Esophagus squamous epithelium (tissue), 5 donors: ENCODE measurements at regions not wholly inside any gene's neighbourhood (a gene's known extent, or its start where the extent isn't known, plus 50 kb on each side); places are given as distances from the start of the nearest gene placed in this dataset.

Source experiments
- DNase-seq: peaks from one replicate; lab custom pipeline; 2025; lab: John Stamatoyannopoulos, UW
- H3K27ac ChIP-seq, 4 donors: fragments of 200-600 bp; sonication (generic); one replicate each; pipeline ENCODE4 v1.5.1; 2016 to 2019; ENCODE audit warnings: mild to moderate bottlenecking in 1 of 4
- H3K27me3 ChIP-seq, 4 donors: fragments of 200-600 bp; sonication (generic); 1 replicate in 3 of 4; 2 replicates in 1 of 4; pipeline versions ENCODE4 v1.5.1 to v1.6.0; 2017 to 2021; ENCODE audit warnings: antibody characterized with exemption in 1 of 4
- H3K36me3 ChIP-seq, 3 donors: fragments of 200-600 bp; sonication (generic); one replicate each; pipeline ENCODE4 v1.5.1; 2016 to 2019
- H3K4me1 ChIP-seq, 3 donors: fragments of 200-600 bp; sonication (generic); one replicate each; pipeline ENCODE4 v1.5.1; 2017 to 2019
- H3K4me3 ChIP-seq, 4 donors: fragments of 200-600 bp; sonication (generic); 1 replicate in 3 of 4; 2 replicates in 1 of 4; pipeline ENCODE4 v1.5.1; 2016 to 2019; ENCODE audit warnings: mild to moderate bottlenecking in 2 of 4, moderate library complexity in 1 of 4
- H3K9me3 ChIP-seq, 3 donors: fragments of 200-600 bp; sonication (generic); one replicate each; pipeline ENCODE4 v1.5.1; 2016 to 2019
- CTCF ChIP-seq, 6 experiments: fragments of 450-650 bp in 4 of 6; fragments of 200-600 bp in 2 of 6; sonication (generic) in 2 of 6; IDR thresholded peaks; one replicate each; pipeline ENCODE4 v1.5.1; 2016 to 2019; ENCODE audit warnings: antibody characterized with exemption in 6 of 6, mild to moderate bottlenecking in 4 of 6, moderate library complexity in 4 of 6
- POLR2A ChIP-seq, 4 donors: fragments of 450-650 bp; IDR thresholded peaks; one replicate each; pipeline ENCODE4 v1.6.1; 2017; ENCODE audit warnings: antibody characterized with exemption in 4 of 4, mild to moderate bottlenecking in 4 of 4, moderate library complexity in 3 of 4
- WGBS, 2 donors: methylation state at CpG; one replicate each; pipeline ENCODE4 v1.1.5; 2018; 5-methylcytosine and 5-hydroxymethylcytosine counted together
- intact Hi-C: fragments of 100-400 bp; cut with DNase I; formaldehyde crosslinking; loops from one replicate; pipeline ENCODE4 v1.15.0; 2022
- donor health status: DM: yes; HTN: yes; CAD: no.

GRCh38 chr17:5668557-5669138 is 84.3 kb upstream of the NLRP1 start:
- TF ChIP-seq POLR2A (IDR thresholded peaks at IDR 0.05) (no peak), CTCF (IDR thresholded peaks at IDR 0.05) (no peak)
- WGBS, 2 donors: 51 to 68% methylated on average over 2 of the region's 2 CpGs
- H3K4me3 ChIP-seq: no peak overlapping the region
- no peaks in the 10 kb centered on the region for H3K9me3 ChIP-seq
- H3K27me3 ChIP-seq: peaks cover 0 to 74% (median 0%) of the 10 kb centered on the region in 4 donors
- intact Hi-C loops: no loop called here
- H3K4me1 ChIP-seq: no peaks in the 10 kb centered on the region
- H3K36me3 ChIP-seq: no peaks in the 10 kb centered on the region
- no peak overlapping the region for H3K27ac ChIP-seq
- no peak for DNase-seq

DNA sequence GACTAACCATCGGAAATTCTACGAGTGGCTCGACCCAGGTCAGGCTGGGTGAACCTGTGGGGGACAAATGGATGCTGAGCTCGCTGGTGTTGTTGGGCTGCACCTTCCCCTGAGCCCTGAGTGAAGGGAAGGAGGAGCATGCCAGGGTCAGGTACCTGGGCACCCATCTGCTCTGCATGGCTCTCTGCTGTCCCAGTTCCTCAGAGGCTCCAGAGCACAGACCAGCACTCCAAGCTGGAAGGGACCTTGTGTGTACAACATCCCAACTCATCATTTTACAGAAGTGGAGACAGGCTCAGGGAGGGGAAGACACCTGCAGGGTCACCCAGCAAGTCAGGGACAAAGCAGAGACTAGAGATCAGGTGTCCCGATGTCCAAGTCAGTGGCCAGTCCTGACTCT is 84.9 kb upstream of the NLRP1 start:
- Histone ChIP-seq H3K27me3 (peaks cover 0 to 74% (median 0%) of the 10 kb centered on the region in 4 donors), H3K36me3 (no peaks in the 10 kb centered on the region), H3K27ac (no peak overlapping the region), H3K4me3 (no peak overlapping the region), H3K4me1 (no peaks in the 10 kb centered on the region), H3K9me3 (no peaks in the 10 kb centered on the region)
- no peak for DNase-seq
- TF ChIP-seq POLR2A (IDR thresholded peaks at IDR 0.05) (no peak), CTCF (IDR thresholded peaks at IDR 0.05) (no peak)
- WGBS, 2 donors: 64 to 75% methylated on average over 4 to 5 of the region's 5 CpGs
- intact Hi-C loops: no loop called here

DNA sequence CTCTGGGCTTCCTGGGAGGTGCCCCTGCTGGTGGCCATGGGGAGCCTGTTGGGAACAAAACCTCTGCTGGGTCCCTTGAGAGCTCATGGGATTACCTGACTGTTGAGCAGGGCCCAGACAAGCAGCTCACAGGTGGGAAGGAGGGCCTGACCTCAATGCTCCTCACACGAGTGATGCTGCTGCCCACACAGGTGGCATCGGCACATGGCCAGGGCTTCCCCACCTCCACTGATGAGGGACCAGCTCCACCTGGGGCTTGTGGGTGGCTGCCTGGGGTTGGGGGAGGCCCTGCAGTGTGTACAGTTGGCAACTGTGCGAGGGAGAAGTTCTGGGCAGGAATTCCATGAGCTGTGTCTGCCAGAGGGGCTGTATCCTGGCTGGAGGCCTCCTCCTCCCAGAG is 87.8 kb upstream of the NLRP1 start:
- TF ChIP-seq POLR2A (IDR thresholded peaks at IDR 0.05): no peak
- TF ChIP-seq CTCF (IDR thresholded peaks at IDR 0.05): no peak
- no peaks in the 10 kb centered on the region for H3K4me1 ChIP-seq
- peaks cover 0 to 52% (median 0%) of the 10 kb centered on the region in 4 donors for H3K27me3 ChIP-seq
- DNase-seq: no peak
- WGBS, 2 donors: no CpG with 5 or more reads among the region's 3 CpGs
- H3K4me3 ChIP-seq: no peak overlapping the region
- intact Hi-C loops: no loop called here
- H3K27ac ChIP-seq: no peak overlapping the region
- H3K36me3 ChIP-seq: no peaks in the 10 kb centered on the region
- no peaks in the 10 kb centered on the region for H3K9me3 ChIP-seq

- no peaks in the 10 kb centered on the region for H3K4me1 ChIP-seq
- intact Hi-C loops: no loop called here
- no peak for TF ChIP-seq POLR2A (IDR thresholded peaks at IDR 0.05)
- TF ChIP-seq CTCF (IDR thresholded peaks at IDR 0.05): no peak
- no peaks in the 10 kb centered on the region for H3K9me3 ChIP-seq
- H3K27ac ChIP-seq: no peak overlapping the region
- H3K27me3 ChIP-seq: peaks cover 0 to 44% (median 0%) of the 10 kb centered on the region in 4 donors
- H3K4me3 ChIP-seq: no peak overlapping the region
- H3K36me3 ChIP-seq: no peaks in the 10 kb centered on the region
- no peak for DNase-seq
- 61% methylated on average over 2 to 5 of the region's 5 CpGs for WGBS, 2 donors
Measured at GRCh38 chr17:5672815-5673430, 88.6 kb upstream of the NLRP1 start.

GRCh38 chr17:5675625-5676421 is 91.5 kb upstream of the NLRP1 start:
- Histone ChIP-seq H3K9me3 (no peaks in the 10 kb centered on the region), H3K4me3 (no peak overlapping the region), H3K4me1 (no peaks in the 10 kb centered on the region), H3K27me3 (peaks cover 0 to 53% (median 0%) of the 10 kb centered on the region in 4 donors), H3K27ac (no peak overlapping the region), H3K36me3 (no peaks in the 10 kb centered on the region)
- 24 to 27% methylated on average over 6 of the region's 6 CpGs for whole genome bisulfite sequencing, 2 donors
- TF ChIP-seq POLR2A (IDR thresholded peaks at IDR 0.05) (no peak), CTCF (IDR thresholded peaks at IDR 0.05) (no peak)
- DNase-seq: no peak
- intact Hi-C loops: no loop called here
